Uterus (tissue), 3 donors: ENCODE measurements at regions not wholly inside any gene's neighbourhood (a gene's known extent, or its start where the extent isn't known, plus 50 kb on each side); places are given as distances from the start of the nearest gene placed in this dataset.

Source experiments
- DNase-seq, 2 donors: peaks; one replicate each; pipeline ENCODE4 v3.0.0-alpha.2; 2019 to 2020
- H3K27ac ChIP-seq, 2 donors: fragments of 200-600 bp; sonication (generic); 1 replicate in 1 of 2; 2 replicates in 1 of 2; pipeline ENCODE4 v1.5.1; 2016 to 2018
- H3K27me3 ChIP-seq, 2 donors: fragments of 200-600 bp; sonication (generic); one replicate each; pipeline ENCODE4 v1.5.1; 2018 to 2019; ENCODE audit warnings: control low read depth in 1 of 2
- H3K36me3 ChIP-seq, 2 donors: fragments of 200-600 bp; sonication (generic); one replicate each; pipeline ENCODE4 v1.5.1; 2019; ENCODE audit warnings: control low read depth in 1 of 2
- H3K4me1 ChIP-seq, 2 donors: fragments of 200-600 bp; sonication (generic); one replicate each; pipeline ENCODE4 v1.5.1; 2018 to 2019; ENCODE audit warnings: control low read depth in 1 of 2
- H3K4me3 ChIP-seq, 2 donors: fragments of 200-600 bp; sonication (generic); 1 replicate in 1 of 2; 2 replicates in 1 of 2; pipeline ENCODE4 v1.5.1; 2018 to 2019; ENCODE audit warnings: mild to moderate bottlenecking in 1 of 2
- H3K9me3 ChIP-seq, 2 donors: fragments of 200-600 bp; sonication (generic); one replicate each; pipeline ENCODE4 v1.5.1; 2019; ENCODE audit warnings: control low read depth in 1 of 2
- POLR2A ChIP-seq, 2 donors: fragments of 450-650 bp; IDR thresholded peaks; one replicate each; pipeline ENCODE4 v1.6.1; 2016; ENCODE audit warnings: antibody characterized with exemption in 2 of 2, mild to moderate bottlenecking in 1 of 2, moderate library complexity in 1 of 2
- intact Hi-C: fragments of 100-400 bp; cut with DNase I; formaldehyde crosslinking; loops from one replicate; pipeline ENCODE4 v1.15.1; 2023; ENCODE audit warnings: low total_unique reads
- TF ChIP-seq, protein P1 (sequence below), 4 experiments: fragments of 200-600 bp in 2 of 4; fragments of 450-650 bp in 2 of 4; sonication (generic) in 2 of 4; IDR thresholded peaks; one replicate each; pipeline ENCODE4 v1.5.1; 2016 to 2019; ENCODE audit warnings: antibody characterized with exemption in 4 of 4, mild to moderate bottlenecking in 2 of 4, moderate library complexity in 1 of 4
- donor health status: DM: yes; HTN: yes; CAD: no.

DNA sequence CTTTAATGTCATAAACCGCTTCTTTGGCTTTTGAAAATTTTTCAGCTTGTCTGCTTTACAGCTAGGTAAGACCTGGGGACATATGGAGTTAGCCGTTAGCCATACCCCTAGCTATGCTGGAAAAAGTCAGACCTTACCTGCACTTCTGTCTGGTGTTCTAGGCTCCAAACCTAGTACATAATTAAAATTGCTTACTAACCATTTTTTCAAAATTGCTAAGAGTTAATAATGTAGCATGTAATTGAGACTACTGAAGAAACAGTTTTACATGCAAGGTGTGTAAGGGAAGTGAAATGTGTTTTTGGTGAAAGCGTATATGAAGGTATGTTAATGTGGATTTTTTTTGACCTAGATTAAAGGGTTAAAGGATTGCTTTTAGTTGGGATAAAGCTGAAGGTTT is 336.9 kb downstream of the RNF144B start:
- Histone ChIP-seq H3K9me3 (no peaks in the 10 kb centered on the region), H3K27ac (no peak overlapping the region), H3K36me3 (no peaks in the 10 kb centered on the region), H3K27me3 (no peaks in the 10 kb centered on the region), H3K4me1 (no peaks in the 10 kb centered on the region), H3K4me3 (no peak overlapping the region)
- intact Hi-C loops, result no loop called here
- DNase-seq, result no peak
- TF ChIP-seq, protein P1, sequence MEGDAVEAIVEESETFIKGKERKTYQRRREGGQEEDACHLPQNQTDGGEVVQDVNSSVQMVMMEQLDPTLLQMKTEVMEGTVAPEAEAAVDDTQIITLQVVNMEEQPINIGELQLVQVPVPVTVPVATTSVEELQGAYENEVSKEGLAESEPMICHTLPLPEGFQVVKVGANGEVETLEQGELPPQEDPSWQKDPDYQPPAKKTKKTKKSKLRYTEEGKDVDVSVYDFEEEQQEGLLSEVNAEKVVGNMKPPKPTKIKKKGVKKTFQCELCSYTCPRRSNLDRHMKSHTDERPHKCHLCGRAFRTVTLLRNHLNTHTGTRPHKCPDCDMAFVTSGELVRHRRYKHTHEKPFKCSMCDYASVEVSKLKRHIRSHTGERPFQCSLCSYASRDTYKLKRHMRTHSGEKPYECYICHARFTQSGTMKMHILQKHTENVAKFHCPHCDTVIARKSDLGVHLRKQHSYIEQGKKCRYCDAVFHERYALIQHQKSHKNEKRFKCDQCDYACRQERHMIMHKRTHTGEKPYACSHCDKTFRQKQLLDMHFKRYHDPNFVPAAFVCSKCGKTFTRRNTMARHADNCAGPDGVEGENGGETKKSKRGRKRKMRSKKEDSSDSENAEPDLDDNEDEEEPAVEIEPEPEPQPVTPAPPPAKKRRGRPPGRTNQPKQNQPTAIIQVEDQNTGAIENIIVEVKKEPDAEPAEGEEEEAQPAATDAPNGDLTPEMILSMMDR (IDR thresholded peaks at IDR 0.05), result no peak
- no peak for TF ChIP-seq POLR2A (IDR thresholded peaks at IDR 0.05)

DNA sequence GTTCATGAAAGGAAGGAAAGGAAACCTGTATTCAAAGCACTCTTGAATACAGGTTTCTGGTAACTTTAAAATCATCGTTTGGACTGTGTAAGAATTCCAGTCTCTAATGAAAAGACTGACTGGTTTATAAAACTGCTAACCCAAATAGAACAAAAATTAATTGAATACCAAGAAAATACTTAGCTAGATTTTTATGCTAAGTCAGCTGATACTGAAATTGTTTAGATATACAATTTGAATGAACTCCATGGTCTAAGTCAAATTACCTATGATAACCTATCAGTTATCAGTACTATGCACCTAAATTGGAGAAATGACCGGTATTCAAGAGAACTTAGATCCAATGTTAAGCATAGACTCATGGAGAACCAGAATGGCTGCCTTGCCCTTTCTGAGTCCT is 338.3 kb downstream of the RNF144B start:
- no peaks in the 10 kb centered on the region for H3K4me1 ChIP-seq
- DNase-seq, result no peak
- intact Hi-C loops, result no loop called here

DNA sequence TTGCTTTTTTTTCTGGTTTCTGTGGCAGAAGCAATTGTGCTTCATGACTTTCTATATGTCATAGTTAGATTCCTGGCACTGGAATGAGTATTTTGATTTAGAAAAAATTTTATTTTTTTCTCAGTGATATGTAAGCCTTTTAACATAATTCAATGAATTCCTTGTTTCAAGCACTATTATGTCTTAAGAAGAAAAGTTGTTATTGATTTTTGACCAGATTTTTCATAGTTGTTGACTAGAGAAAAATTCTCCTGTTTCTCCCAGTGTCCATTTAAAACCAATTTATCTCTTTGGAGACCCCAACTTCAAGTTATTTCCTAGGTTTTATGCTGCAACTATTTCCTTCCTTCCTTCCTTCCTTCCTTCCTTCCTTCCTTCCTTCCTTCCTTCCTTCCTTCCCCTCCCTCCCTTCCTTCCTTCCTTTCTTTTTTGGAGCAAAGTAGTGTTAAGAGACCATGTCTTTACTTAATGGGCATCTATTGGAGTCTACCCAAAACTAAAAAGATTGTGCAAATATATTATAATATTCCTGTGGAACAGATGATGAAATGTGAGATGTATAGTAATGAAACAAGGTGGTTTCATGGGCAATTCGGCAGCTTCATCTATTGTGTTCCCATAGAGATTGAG is 346.9 kb downstream of the RNF144B start:
- Histone ChIP-seq H3K27ac (no peak overlapping the region), H3K9me3 (peaks cover 0 to 2% of the 10 kb centered on the region in 2 donors), H3K4me1 (no peaks in the 10 kb centered on the region), H3K36me3 (peaks cover 0 to 2% of the 10 kb centered on the region in 2 donors), H3K27me3 (no peaks in the 10 kb centered on the region), H3K4me3 (no peak overlapping the region)
- no peak for DNase-seq
- TF ChIP-seq, protein P1 (IDR thresholded peaks at IDR 0.05), result no peak
- no peak for TF ChIP-seq POLR2A (IDR thresholded peaks at IDR 0.05)
- intact Hi-C loops, result no loop called here

More for the DNA sequence above, 338.3 kb downstream of the RNF144B start:
- Histone ChIP-seq H3K9me3 (no peaks in the 10 kb centered on the region), H3K27me3 (no peaks in the 10 kb centered on the region), H3K36me3 (no peaks in the 10 kb centered on the region), H3K4me3 (no peak overlapping the region), H3K27ac (no peak overlapping the region)
- TF ChIP-seq, protein P1 (IDR thresholded peaks at IDR 0.05), result no peak

DNA sequence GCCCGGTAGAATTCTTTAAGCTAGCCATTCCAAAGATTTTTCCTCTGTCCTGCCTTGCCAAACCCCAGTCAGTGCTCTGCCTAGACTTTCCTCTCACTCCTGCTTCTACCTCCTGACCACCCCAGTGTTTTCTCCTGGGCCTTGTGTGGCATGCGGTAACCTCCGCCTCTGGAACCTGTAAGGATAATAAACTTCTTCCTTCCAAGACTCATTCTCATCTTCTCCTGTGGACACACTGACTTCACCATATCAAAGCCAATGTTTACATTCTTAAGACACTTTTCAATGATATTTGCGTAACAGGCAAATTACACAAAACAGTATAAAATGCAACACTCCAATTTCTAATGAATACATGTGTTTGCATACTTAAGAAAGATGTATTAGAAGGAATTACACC is 354.6 kb downstream of the RNF144B start:
- no peaks in the 10 kb centered on the region for H3K9me3 ChIP-seq
- intact Hi-C loops, result no loop called here

DNA sequence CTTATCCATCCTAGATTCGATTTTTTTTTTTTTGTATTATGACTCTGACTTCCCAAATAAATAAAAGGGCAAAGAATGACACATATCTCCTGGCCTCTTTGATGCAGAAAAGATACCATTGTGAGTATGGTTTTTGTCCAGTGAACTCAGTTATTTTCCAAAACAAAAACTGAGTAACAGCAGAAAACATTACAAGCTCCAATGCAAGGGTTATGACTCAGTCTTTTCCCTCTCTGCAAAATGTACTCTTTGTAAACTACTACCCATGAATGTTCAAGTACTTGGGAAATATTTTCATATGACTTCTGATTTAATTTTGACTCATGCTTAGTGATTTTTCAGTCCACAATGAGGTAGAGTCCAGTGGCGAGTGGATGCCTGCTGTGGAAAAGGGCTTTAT is 355.3 kb downstream of the RNF144B start:
- no peaks in the 10 kb centered on the region for H3K36me3 ChIP-seq
- DNase-seq, result no peak
- TF ChIP-seq POLR2A (IDR thresholded peaks at IDR 0.05), result no peak
- TF ChIP-seq, protein P1 (IDR thresholded peaks at IDR 0.05), result no peak
- H3K27me3 ChIP-seq, result no peaks in the 10 kb centered on the region
- no peak overlapping the region for H3K4me3 ChIP-seq
- intact Hi-C loops, result no loop called here
- H3K4me1 ChIP-seq, result no peaks in the 10 kb centered on the region
- no peaks in the 10 kb centered on the region for H3K9me3 ChIP-seq
- H3K27ac ChIP-seq, result no peak overlapping the region

More for the DNA sequence above, 354.6 kb downstream of the RNF144B start:
- Histone ChIP-seq H3K27ac (no peak overlapping the region), H3K36me3 (no peaks in the 10 kb centered on the region), H3K4me3 (no peak overlapping the region), H3K27me3 (no peaks in the 10 kb centered on the region), H3K4me1 (no peaks in the 10 kb centered on the region)
- TF ChIP-seq POLR2A (IDR thresholded peaks at IDR 0.05), result no peak
- TF ChIP-seq, protein P1 (IDR thresholded peaks at IDR 0.05), result no peak
- no peak for DNase-seq
